HFF-Myc (cell line): ENCODE measurements at regions not wholly inside any gene's neighbourhood (a gene's known extent, or its start where the extent isn't known, plus 50 kb on each side); places are given as distances from the start of the nearest gene placed in this dataset.

Source experiments
- DNase-seq: peaks from one replicate; pipeline ENCODE4 v3.0.0-alpha.2; 2011; ENCODE audit warnings: low read depth; ENCODE audit errors: extremely low read depth
- H3K4me3 ChIP-seq: replicated peaks from 2 replicates; pipeline ENCODE4 v1.5.1; 2011; ENCODE audit warnings: low read depth, mild to moderate bottlenecking, control low read depth, low read length
- TF ChIP-seq, protein P1 (sequence below): IDR thresholded peaks from 2 replicates; pipeline ENCODE4 v1.5.1; 2012; ENCODE audit warnings: mild to moderate bottlenecking, low read depth, low read length, control low read depth; ENCODE audit errors: missing control alignments

DNA sequence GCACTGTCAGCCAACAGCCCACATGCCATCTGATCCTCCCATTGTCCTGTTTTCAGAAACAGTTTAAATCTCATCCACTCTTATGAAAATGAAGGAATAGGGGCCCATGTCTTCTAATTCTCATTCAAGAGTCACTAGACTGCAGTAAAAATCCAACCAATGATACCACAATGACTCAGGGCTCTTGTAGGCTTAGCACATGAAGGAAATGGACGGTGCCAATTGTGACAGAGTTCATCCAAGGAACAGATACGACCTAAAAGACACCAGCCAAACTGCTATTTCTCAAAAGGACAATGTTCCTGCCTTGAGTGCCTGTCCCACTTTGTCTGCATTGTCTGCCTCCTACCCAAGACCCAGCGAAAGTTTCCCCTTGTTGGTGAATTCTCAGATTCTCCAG is 204.8 kb upstream of the COX10 start:
- DNase-seq, result no peak
- no peak overlapping the region for H3K4me3 ChIP-seq
- TF ChIP-seq, protein P1, sequence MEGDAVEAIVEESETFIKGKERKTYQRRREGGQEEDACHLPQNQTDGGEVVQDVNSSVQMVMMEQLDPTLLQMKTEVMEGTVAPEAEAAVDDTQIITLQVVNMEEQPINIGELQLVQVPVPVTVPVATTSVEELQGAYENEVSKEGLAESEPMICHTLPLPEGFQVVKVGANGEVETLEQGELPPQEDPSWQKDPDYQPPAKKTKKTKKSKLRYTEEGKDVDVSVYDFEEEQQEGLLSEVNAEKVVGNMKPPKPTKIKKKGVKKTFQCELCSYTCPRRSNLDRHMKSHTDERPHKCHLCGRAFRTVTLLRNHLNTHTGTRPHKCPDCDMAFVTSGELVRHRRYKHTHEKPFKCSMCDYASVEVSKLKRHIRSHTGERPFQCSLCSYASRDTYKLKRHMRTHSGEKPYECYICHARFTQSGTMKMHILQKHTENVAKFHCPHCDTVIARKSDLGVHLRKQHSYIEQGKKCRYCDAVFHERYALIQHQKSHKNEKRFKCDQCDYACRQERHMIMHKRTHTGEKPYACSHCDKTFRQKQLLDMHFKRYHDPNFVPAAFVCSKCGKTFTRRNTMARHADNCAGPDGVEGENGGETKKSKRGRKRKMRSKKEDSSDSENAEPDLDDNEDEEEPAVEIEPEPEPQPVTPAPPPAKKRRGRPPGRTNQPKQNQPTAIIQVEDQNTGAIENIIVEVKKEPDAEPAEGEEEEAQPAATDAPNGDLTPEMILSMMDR, result no peak

DNA sequence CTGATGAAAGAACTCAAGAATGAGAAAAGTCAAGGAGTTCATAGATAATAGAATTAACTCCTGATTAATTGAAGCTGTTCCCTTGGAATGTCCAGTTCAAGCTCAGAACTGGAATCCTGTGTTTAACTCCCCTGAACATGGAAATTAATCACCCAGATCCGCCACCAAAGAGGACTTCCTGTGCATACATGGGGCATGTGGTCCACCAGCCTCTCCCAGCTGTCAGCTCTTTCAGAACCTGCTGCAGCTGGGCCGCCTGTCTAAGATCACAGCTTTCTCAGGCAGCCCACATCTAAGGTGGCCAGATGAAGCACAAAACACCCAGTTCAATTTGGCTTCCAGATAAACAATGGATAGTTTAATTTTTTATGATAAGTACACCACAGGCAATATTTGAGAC is 203.7 kb upstream of the COX10 start:
- no peak for DNase-seq
- TF ChIP-seq, protein P1, result no peak
- no peak overlapping the region for H3K4me3 ChIP-seq

DNA sequence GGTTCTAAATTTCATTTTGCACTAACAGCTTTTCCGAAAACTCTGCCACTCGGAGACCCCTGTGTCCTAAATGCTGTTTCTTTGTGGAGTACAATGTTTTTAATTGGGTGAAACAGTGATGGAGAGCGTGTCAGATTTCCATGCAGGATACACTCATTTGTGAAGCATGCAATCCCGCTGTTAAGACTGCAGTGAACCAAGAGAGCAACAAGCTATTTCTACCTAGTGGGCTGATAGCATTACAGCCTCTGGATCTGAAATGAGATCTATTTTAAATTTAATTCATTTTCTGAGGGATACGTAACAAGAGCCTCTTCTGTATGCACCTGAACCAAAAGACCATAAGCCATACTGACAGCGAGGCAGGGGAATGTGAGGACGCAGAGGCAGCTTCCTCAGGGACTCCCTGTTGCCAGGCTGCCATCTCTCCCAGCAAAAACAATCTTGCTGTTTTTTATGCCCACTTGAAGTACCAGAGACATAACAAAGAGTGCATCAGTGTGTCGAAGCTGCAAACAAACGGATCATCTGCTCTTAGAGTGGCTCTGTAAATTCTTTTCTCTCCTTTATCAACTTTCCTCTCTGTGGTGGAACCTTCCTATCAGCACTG is 199.9 kb upstream of the COX10 start:
- TF ChIP-seq, protein P1, result no peak
- DNase-seq, result no peak
- no peak overlapping the region for H3K4me3 ChIP-seq

DNA sequence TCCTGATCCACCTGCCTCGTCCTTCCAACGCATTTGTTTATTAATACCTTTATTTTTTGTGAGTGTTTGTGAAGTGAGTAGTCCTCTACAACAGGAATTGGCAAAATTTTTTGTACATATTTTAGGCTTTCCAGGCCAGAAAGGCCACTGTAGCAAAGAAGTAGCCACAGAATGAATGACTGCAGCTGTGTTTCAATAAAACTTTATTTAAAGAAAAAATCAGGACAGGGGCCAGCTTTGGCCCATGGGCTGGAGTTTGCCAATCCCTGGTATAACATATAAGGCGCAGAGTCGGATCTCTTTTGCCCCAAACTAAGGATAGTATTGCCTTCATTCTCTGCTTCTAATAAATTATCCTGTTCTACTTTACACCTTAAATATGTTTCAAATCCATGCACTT is 198.0 kb upstream of the COX10 start:
- no peak overlapping the region for H3K4me3 ChIP-seq
- TF ChIP-seq, protein P1, result no peak
- DNase-seq, result no peak

DNA sequence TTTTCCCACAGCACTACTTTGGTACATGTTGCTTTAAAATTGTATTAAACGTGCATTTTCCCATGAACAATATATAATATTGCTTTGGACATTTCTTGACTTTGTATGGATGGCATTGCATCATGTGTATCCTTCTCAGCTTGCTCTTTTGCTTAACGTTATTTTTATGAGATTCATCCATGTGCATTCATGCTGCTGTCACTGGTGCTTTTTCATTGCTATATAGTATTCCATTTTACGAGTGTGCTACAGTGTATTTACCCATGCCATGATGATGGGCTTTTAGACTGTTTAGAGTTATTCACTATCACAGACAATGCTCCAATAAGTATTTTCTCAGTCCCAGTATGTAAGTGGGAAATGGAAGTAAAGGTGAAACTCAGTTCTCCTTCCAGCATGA is 195.2 kb upstream of the COX10 start:
- DNase-seq, result no peak
- TF ChIP-seq, protein P1, result no peak
- H3K4me3 ChIP-seq, result no peak overlapping the region

DNA sequence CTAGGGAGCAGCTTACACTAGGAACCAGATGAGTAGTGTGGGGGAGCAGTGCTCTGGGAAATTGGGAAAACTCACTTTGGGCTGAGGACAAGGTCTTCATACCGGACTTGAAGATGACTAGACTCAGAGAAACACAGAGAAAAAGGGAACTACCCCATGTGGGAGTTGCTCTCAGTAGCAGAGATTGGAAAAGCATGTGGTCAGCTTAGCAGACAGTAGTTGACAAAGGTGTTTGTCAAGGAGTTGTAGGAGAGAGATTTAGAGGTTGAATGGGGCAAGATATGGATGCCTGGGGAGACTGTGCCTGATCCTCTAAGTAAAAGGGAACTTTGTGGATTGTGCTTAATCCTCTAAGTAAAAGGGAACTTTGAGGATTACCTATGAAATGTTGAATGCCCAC is 194.5 kb upstream of the COX10 start:
- H3K4me3 ChIP-seq, result no peak overlapping the region
- TF ChIP-seq, protein P1, result no peak
- no peak for DNase-seq

DNA sequence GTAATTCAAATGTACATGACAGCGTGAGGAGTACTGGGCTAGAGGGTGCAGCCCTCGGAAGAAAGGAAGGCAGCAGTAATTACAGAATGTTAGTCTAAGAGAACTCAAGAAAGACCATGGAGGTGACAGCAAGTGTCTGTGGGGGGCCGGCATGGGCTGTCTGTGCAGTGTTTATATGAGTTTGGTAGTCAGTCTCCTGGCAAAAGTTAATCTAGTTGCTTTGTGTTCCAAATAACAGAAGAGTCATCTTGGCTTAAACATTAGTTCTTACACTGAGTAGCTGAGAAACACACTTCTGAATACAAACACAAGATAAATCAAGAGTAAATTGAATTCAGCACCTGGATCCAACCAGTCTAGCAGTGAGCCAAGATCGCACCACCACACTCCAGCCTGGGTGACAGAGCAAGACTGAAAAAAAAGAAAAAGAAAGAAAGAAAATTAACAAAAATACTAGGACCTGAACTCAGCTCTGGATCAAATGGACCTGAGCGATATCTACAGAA is 189.3 kb upstream of the COX10 start:
- TF ChIP-seq, protein P1, result no peak
- DNase-seq, result no peak
- no peak overlapping the region for H3K4me3 ChIP-seq
